ENCODE measurements at regions not wholly inside any gene's neighbourhood (a gene's known extent, or its start where the extent isn't known, plus 50 kb on each side); places are given as distances from the start of the nearest gene placed in this dataset.

GRCh38 chr3:53973905-53974304 lies 82.2 kb upstream of the SELENOK start:
- intact Hi-C loops (cut with DNase I): no loop called here
- Histone ChIP-seq H3K27me3 (peaks cover 0 to 14% (median 0%) of the 10 kb centered on the region in 4 donors), H3K9me3 (peaks cover 0 to 20% (median 11%) of the 10 kb centered on the region in 4 donors), H3K4me1 (no peaks in the 10 kb centered on the region), H3K27ac (replicated peaks in 1 of 4) (no peak overlapping the region), H3K4me3 (no peak overlapping the region), H3K36me3 (no peaks in the 10 kb centered on the region)
- WGBS: 51% methylated on average over 4 of the region's 4 CpGs
- TF ChIP-seq EP300 (IDR thresholded peaks at IDR 0.05) (no peak), POLR2AphosphoS5 (IDR thresholded peaks at IDR 0.05) (no peak)
- DNase-seq (ENCODE audit: extremely low spot score): no peak

GRCh38 chr3:53970661-53971060 lies 79.0 kb upstream of the SELENOK start:
- TF ChIP-seq POLR2AphosphoS5 (IDR thresholded peaks at IDR 0.05) (no peak), POLR2A (IDR thresholded peaks at IDR 0.05; ENCODE audit: low read depth) (no peak), EP300 (IDR thresholded peaks at IDR 0.05) (no peak)
- TF ChIP-seq, protein P1, sequence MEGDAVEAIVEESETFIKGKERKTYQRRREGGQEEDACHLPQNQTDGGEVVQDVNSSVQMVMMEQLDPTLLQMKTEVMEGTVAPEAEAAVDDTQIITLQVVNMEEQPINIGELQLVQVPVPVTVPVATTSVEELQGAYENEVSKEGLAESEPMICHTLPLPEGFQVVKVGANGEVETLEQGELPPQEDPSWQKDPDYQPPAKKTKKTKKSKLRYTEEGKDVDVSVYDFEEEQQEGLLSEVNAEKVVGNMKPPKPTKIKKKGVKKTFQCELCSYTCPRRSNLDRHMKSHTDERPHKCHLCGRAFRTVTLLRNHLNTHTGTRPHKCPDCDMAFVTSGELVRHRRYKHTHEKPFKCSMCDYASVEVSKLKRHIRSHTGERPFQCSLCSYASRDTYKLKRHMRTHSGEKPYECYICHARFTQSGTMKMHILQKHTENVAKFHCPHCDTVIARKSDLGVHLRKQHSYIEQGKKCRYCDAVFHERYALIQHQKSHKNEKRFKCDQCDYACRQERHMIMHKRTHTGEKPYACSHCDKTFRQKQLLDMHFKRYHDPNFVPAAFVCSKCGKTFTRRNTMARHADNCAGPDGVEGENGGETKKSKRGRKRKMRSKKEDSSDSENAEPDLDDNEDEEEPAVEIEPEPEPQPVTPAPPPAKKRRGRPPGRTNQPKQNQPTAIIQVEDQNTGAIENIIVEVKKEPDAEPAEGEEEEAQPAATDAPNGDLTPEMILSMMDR (IDR thresholded peaks at IDR 0.05): no peak
- no peak for DNase-seq (ENCODE audit: extremely low spot score)
- Histone ChIP-seq H3K27me3 (peaks cover 0 to under 1% (median 0%) of the 10 kb centered on the region in 4 donors), H3K4me3 (no peak overlapping the region), H3K27ac (replicated peaks in 1 of 4) (no peak overlapping the region), H3K36me3 (no peaks in the 10 kb centered on the region), H3K9me3 (peaks cover 0 to 25% (median 12%) of the 10 kb centered on the region in 4 donors), H3K4me1 (no peaks in the 10 kb centered on the region)
- intact Hi-C loops (cut with DNase I): no loop called here
- WGBS: 37% methylated on average over 3 of the region's 3 CpGs

DNA sequence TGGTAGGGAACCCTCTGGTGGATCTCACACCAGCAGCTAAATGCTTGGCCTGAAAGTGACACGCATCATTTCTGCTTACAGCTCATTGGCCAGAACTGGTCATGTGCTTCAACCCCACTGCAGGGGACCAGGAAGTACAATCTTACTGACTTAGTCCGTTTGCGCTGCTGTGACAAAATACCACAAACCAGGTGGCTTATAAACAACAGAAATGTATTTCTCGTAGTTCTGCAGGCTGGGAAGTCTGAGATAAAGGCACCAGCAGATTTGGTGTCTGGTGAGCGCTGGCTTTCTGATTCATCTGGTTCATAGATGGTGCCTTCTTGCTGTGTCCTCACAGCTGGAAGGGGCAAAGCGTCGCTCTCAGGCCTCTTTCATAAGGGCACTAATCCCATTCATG lies 77.4 kb upstream of the SELENOK start:
- Histone ChIP-seq H3K4me1 (no peaks in the 10 kb centered on the region), H3K9me3 (peaks cover 0 to 24% (median 12%) of the 10 kb centered on the region in 4 donors), H3K36me3 (no peaks in the 10 kb centered on the region), H3K4me3 (no peak overlapping the region), H3K27ac (replicated peaks in 1 of 4) (no peak overlapping the region), H3K27me3 (no peaks in the 10 kb centered on the region)
- TF ChIP-seq POLR2A (IDR thresholded peaks at IDR 0.05; ENCODE audit: low read depth): no peak
- TF ChIP-seq POLR2AphosphoS5 (IDR thresholded peaks at IDR 0.05): no peak
- TF ChIP-seq, protein P1 (IDR thresholded peaks at IDR 0.05): no peak
- TF ChIP-seq EP300 (IDR thresholded peaks at IDR 0.05): no peak
- WGBS: 92% methylated on average over 7 of the region's 7 CpGs
- DNase-seq (ENCODE audit: extremely low spot score): no peak
- intact Hi-C loops (cut with DNase I): no loop called here

- 78% methylated on average over 1 of the region's 1 CpG for WGBS
- Histone ChIP-seq H3K36me3 (no peaks in the 10 kb centered on the region), H3K9me3 (peaks cover 0 to 11% (median 2%) of the 10 kb centered on the region in 4 donors), H3K4me1 (no peaks in the 10 kb centered on the region), H3K27me3 (no peaks in the 10 kb centered on the region), H3K4me3 (no peak overlapping the region), H3K27ac (replicated peaks in 1 of 4) (no peak overlapping the region)
- no peak for TF ChIP-seq POLR2AphosphoS5 (IDR thresholded peaks at IDR 0.05)
- TF ChIP-seq, protein P1 (IDR thresholded peaks at IDR 0.05): no peak
- TF ChIP-seq POLR2A (IDR thresholded peaks at IDR 0.05; ENCODE audit: low read depth): no peak
- no peak for TF ChIP-seq EP300 (IDR thresholded peaks at IDR 0.05)
- DNase-seq (ENCODE audit: extremely low spot score): no peak
- intact Hi-C loops (cut with DNase I): no loop called here
These were observed 73.6 kb upstream of the SELENOK start for GRCh38 chr3:53965291-53965690.

DNA sequence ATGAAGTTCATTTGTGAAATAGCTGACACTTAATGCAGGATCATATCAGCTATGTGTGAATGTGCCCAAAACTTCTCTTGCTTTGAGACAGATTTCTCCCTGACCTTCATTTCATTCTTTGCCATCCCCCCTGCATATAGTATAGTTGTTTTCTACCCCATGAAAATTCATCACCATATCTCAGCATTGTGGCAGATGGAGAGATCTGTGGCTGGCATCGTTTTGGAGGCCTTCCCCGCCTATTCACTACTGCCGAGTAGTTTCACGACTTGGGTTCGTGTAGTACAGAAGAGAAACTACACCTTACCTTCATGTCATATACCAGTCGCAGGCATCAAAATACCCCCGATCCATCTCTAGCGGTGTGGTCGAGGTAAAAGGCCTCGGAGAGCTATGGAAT lies 66.2 kb upstream of the SELENOK start:
- Histone ChIP-seq H3K27me3 (no peaks in the 10 kb centered on the region), H3K27ac (replicated peaks in 1 of 4) (no peak overlapping the region), H3K36me3 (no peaks in the 10 kb centered on the region), H3K9me3 (peaks cover 0 to 4% (median 0%) of the 10 kb centered on the region in 4 donors), H3K4me1 (no peaks in the 10 kb centered on the region), H3K4me3 (no peak overlapping the region)
- intact Hi-C loops (cut with DNase I): no loop called here
- 96% methylated on average over 10 of the region's 10 CpGs for WGBS
- DNase-seq (ENCODE audit: extremely low spot score): no peak
- TF ChIP-seq EP300 (IDR thresholded peaks at IDR 0.05): no peak
- TF ChIP-seq POLR2A (IDR thresholded peaks at IDR 0.05; ENCODE audit: low read depth): no peak
- no peak for TF ChIP-seq POLR2AphosphoS5 (IDR thresholded peaks at IDR 0.05)
- TF ChIP-seq, protein P1 (IDR thresholded peaks at IDR 0.05): no peak
